ENCODE measurements at regions not wholly inside any gene's neighbourhood (a gene's known extent, or its start where the extent isn't known, plus 50 kb on each side); places are given as distances from the start of the nearest gene placed in this dataset.
"Not testable (repeated sequence)": the region's sequence is repeated elsewhere in the genome, so short reads cannot be mapped to it uniquely, and the experiment has no call there.

DNA sequence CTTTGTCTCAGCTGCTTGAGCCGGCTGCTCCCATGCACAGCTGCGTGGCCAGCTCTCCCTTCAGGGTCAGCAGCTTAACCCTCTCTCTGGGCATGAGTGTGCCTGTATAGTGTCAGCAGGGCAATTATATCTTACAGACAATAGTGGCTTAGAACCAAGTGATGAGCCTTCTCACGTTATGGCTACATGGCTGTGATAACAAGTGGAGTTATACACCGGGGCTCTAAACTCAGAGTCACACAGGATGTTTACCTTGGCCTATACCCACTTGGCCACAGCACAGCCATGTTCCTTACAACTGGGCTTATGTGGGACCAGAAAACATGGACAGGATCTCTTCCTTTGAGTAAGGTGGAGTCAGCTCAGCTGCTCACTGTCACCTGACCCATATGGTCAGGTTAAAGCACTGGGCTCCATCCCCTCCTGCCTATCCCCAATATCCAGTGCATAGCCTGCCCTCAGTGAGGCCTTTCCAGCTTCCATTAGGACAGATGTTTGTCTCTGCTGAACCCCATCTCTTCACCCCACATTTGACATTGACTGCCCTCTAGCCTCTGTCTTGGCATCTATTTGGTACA is 294.2 kb upstream of the NCKAP5 start:
- no peak for ATAC-seq
- Mint-ChIP-seq H3K4me1 (no peaks in the 10 kb centered on the region), H3K27me3 (peaks cover 8% of the 10 kb centered on the region), H3K27ac (no peak overlapping the region), H3K4me3 (no peak overlapping the region), H3K36me3 (no peaks in the 10 kb centered on the region), H3K9me3 (no peaks in the 10 kb centered on the region)

DNA sequence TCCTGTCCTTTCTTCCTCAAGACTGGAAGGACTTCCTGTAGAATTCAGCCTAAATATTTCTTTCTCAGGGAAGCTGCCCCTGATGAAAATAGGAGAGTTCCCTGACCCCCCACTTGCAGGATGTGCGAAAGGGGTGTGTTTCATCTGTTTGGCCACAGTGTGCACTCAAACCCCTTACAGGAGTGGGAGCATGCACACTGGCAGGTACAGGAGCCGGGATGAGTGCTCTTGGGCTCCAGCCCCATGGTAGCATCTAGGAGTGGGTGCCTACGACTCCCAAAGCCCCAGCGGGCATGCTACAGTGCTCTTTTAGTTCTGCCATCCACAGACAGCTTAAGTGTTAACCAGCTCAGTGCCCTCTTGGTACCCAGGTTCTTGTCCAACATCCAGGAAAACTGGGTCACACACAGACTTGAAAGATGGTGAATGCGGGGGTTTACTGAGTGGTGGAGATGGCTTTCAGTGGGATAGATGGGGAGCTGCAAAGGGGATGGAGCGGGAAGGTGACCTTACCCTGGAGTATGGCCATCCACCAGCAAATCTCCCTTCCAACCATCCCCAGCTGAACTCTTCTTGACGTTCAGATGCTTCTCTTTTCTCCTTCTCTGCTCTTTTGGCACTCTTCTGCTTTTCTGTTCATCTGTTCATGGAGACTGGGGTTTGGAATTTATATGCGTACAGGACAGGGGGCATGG is 295.0 kb upstream of the NCKAP5 start:
- Mint-ChIP-seq H3K9me3 (no peaks in the 10 kb centered on the region), H3K36me3 (no peaks in the 10 kb centered on the region), H3K27me3 (peaks cover 8% of the 10 kb centered on the region), H3K4me1 (no peaks in the 10 kb centered on the region), H3K4me3 (no peak overlapping the region), H3K27ac (no peak overlapping the region)
- no peak for ATAC-seq

DNA sequence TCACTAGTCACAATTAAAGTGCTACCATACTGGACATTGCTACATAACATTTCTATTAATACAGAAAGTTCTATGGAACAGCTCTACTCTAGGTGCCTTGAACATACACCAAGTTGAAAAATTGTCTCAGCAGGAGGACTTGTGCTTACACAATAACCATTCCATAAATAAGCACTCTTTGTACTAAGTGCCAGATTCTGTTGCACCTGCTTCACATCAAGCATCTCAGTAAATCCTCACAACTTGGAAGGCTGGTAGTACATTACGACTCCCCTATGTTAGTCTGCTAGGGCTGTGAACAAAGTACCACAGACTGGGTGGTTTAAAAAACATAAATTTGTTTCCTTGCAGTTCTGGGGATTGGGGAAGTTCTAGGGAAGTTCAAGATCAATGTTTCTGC is 296.9 kb upstream of the NCKAP5 start:
- Mint-ChIP-seq H3K27ac (no peak overlapping the region), H3K9me3 (peaks cover 4% of the 10 kb centered on the region)
- ATAC-seq = no peak

DNA sequence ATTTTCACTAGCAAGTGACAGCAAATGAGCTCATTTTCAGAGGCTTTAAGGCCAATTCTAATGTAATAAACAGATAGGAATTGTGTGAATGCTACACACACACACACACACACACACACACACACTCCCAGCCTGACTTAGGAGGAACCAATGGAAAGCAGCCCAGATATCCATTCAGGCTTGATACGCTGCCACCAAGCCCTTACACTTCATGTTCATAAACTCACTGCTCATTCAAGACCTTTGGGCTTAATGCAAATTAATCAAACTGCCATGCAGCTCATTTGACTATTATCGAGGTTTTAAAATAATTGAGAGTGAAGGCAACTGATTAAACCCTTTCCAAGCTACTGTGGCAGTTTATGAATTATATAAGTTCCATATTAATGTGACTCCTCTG is 298.9 kb upstream of the NCKAP5 start:
- ATAC-seq = no peak

More for the DNA sequence above, 296.9 kb upstream of the NCKAP5 start:
- H3K4me3 Mint-ChIP-seq = no peak overlapping the region
- H3K27me3 Mint-ChIP-seq = peaks cover 8% of the 10 kb centered on the region
- H3K4me1 Mint-ChIP-seq = no peaks in the 10 kb centered on the region
- H3K36me3 Mint-ChIP-seq = no peaks in the 10 kb centered on the region

DNA sequence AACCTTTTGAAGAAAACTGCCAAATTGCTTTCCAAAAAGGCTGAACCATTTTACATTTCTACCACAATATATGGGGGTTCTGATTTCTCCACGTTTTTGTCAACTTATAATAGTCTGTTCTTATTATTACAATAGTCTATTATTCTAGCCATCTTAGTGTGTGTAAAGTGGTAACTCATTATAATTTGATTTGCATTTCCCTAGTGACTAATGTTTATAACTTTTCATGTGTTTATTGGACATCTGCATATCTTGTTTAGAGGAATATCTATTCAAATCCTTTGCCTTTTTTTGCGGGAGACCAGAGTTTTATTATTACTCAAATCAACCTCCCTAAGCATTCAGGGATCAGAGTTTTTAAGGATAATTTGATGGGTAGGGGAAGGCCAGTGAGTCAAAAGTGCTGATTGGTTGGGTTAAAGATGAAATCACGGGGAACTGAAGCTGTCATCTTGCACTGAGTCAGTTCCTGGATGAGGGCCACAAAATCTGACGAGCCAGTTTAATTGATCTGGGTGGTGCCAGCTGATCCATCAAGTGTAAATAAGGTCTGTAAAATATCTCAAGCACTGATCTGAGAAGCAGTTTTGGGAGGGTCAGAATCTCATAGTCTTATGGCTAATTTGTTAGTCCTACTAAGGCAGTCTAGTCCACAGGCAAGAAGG is 303.4 kb upstream of the NCKAP5 start:
- H3K27ac Mint-ChIP-seq = no peak overlapping the region
- no peaks in the 10 kb centered on the region for H3K36me3 Mint-ChIP-seq
- peaks cover 4% of the 10 kb centered on the region for H3K9me3 Mint-ChIP-seq
- no peaks in the 10 kb centered on the region for H3K4me1 Mint-ChIP-seq
- H3K4me3 Mint-ChIP-seq = no peak overlapping the region
- H3K27me3 Mint-ChIP-seq = no peaks in the 10 kb centered on the region
- ATAC-seq = no peak

More for the DNA sequence above, 298.9 kb upstream of the NCKAP5 start:
- Mint-ChIP-seq H3K4me3 (no peak overlapping the region), H3K9me3 (peaks cover 4% of the 10 kb centered on the region), H3K36me3 (no peaks in the 10 kb centered on the region), H3K4me1 (no peaks in the 10 kb centered on the region), H3K27me3 (peaks cover 8% of the 10 kb centered on the region), H3K27ac (no peak overlapping the region)

DNA sequence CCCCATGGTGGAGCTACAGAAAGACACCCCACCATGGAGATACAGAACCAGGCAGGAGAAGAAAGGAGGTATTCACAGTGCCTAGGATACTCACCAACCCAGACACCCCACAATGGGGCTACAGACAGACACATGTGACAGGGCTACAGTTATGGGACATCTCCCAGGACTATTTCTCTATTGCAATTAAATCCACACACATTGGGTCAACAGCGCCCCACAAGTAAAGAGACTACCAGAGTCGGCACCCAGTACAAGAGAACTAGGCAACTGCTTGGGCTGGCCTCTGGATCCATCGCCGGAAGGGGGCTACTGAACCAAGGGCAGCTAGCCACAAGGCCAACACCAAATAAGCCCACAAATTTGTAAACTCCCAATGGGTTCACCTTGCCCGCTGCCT is 310.1 kb upstream of the NCKAP5 start:
- no peaks in the 10 kb centered on the region for H3K9me3 Mint-ChIP-seq
- no peak overlapping the region for H3K4me3 Mint-ChIP-seq
- H3K27ac Mint-ChIP-seq = no peak overlapping the region
- peaks cover 6% of the 10 kb centered on the region for H3K36me3 Mint-ChIP-seq
- no peaks in the 10 kb centered on the region for H3K4me1 Mint-ChIP-seq
- H3K27me3 Mint-ChIP-seq = peaks cover 11% of the 10 kb centered on the region
- no peak for ATAC-seq

DNA sequence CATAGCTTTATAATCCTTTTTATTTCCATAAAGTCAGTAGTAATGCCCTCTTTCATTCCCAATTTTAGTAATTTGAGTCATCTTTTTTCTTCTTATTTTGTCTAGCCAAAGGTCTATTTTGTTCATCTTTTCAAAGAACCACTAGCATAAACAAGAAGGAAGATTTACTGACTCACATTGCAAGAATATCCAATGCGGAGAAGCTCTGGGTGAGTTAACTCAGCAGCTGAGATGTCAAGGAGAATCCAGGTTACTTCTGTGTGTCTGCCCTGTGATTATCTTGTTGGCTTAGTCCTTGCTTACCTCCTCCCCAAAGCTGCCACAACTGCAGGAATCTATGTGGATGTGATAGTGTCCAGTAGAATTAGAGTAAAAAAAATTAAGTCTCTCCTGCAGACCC is 311.4 kb upstream of the NCKAP5 start:
- peaks cover 1% of the 10 kb centered on the region for H3K4me1 Mint-ChIP-seq
- H3K9me3 Mint-ChIP-seq = no peaks in the 10 kb centered on the region
- peaks cover 6% of the 10 kb centered on the region for H3K36me3 Mint-ChIP-seq
- no peak overlapping the region for H3K27ac Mint-ChIP-seq
- peaks cover 11% of the 10 kb centered on the region for H3K27me3 Mint-ChIP-seq
- H3K4me3 Mint-ChIP-seq = no peak overlapping the region
- no peak for ATAC-seq

DNA sequence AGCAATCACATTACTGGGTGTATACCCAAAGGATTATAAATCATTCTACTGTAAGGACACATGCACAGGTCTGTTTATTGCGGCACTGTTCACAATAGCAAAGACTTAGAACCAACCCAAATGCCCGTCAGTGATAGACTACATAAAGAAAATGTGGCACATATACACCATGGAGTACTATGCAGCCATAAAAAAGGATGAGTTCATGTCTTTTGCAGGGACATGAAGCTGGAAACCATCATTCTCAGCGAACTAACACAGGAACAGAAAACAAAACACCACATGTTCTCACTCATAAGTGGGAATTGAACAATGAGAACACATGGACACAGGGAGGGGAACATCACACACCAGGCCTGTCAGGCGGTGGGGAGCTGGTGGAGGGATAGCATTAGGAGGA is 313.9 kb upstream of the NCKAP5 start:
- H3K9me3 Mint-ChIP-seq, ATAC-seq, H3K4me3 Mint-ChIP-seq, H3K27ac Mint-ChIP-seq, H3K36me3 Mint-ChIP-seq: not testable (repeated sequence)
- H3K4me1 Mint-ChIP-seq = peaks cover 12% of the 10 kb centered on the region
- H3K27me3 Mint-ChIP-seq = peaks cover 11% of the 10 kb centered on the region

DNA sequence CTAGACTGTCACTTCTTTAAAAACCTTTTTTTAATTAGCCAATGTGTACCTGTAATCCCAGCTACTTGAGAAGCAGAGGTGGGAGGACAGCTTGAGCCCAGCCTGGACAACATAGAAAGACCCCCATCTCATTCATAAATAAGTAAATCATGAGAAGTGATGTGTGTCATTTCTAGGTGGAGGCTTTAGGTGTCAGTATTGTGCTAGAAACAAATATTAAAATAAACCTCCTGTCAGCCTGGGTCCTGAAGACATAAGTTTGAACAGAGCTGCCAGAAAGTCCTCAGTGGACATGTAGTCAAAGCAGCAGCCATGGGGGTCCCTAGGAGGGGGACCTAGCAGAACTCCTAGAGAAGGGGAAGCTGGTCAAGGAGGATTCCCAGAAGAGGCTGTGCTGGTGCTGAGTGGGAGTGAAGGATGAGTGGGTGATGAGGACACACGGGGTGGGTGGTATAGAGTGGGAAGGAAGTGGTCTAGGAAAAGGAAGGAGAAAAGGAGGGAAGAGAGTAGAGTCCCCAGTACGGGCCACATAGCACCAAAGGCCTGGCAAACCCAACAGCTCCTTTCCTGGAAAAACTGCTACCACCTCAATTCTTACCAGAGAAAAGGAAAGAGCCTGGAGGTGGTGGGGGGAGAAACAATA is 316.6 kb upstream of the NCKAP5 start:
- Mint-ChIP-seq H3K4me1 (peaks cover 12% of the 10 kb centered on the region), H3K36me3 (peaks cover 6% of the 10 kb centered on the region), H3K27ac (no peak overlapping the region), H3K4me3 (no peak overlapping the region), H3K9me3 (no peaks in the 10 kb centered on the region), H3K27me3 (peaks cover 11% of the 10 kb centered on the region)
- ATAC-seq = peak; percentile 47

DNA sequence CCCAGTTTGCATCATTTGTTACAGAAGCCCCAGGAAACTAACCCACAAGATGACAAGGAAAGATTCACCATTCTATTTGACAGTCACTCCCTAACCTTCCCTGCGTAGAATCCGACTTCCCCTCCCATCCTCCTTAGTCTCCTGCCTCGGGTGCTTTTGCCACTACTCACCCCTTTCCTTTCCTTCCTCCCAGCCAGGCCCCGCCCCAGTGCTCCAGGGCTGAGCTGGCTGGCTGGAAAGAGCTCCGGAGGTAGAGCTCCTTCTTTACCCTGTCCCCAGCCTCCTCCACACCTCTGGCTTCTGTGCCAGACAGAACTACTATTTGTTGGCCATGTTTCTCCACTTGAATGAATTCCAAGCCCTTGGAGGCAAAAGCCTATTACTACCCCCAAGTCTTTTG is 317.6 kb upstream of the NCKAP5 start:
- H3K27ac Mint-ChIP-seq = no peak overlapping the region
- H3K9me3 Mint-ChIP-seq = no peaks in the 10 kb centered on the region
- H3K36me3 Mint-ChIP-seq = peaks cover 6% of the 10 kb centered on the region
- H3K27me3 Mint-ChIP-seq = peaks cover 11% of the 10 kb centered on the region
- ATAC-seq = no peak
- peaks cover 12% of the 10 kb centered on the region for H3K4me1 Mint-ChIP-seq
- no peak overlapping the region for H3K4me3 Mint-ChIP-seq

DNA sequence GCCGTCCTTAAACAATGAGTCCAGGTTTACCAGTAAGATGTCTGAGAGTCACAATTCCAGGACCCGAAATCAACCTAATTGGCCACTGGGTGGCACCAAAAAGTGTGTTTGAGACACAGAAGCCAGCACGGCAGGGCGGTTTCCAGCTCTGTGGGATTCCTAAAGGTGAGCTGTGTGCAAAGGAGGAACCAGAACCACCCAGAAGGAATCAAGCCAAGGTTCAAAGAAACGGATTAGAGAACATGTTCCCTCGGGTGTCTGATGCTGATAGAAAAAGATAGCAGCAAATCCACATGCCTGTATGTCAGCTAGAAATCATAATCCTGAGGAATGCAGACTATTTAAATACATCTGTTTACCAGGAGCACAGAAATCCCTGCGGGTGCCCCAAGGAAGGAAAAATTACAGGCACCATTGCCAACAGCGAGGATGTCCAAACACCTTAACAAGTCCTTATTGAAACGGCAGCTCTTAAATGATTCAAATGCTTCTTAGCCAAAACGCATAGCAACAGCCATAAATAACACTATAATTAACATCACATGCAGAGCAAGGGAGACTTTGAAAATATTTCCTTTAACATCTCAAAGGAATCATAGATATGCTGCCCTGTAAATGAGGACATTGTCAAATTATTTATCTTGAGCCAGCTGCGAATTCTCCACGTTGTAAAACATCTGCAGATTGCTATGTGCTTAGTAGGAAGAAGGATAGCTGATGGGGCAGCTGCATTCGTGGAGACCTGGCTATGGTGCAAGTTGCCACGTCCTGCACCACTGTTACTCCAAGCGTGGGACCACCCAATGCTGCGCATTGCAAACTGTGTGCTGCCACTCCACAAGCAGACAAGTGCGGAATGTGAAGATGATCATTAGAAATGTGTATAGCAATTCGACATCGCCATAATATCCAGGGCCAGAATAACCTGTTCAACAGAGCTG is 318.7 kb upstream of the NCKAP5 start:
- Mint-ChIP-seq H3K4me3 (no peak overlapping the region), H3K36me3 (no peaks in the 10 kb centered on the region), H3K27me3 (peaks cover 6% of the 10 kb centered on the region), H3K4me1 (peaks cover 12% of the 10 kb centered on the region), H3K9me3 (no peaks in the 10 kb centered on the region), H3K27ac (no peak overlapping the region)
- ATAC-seq = peak; percentile 74

DNA sequence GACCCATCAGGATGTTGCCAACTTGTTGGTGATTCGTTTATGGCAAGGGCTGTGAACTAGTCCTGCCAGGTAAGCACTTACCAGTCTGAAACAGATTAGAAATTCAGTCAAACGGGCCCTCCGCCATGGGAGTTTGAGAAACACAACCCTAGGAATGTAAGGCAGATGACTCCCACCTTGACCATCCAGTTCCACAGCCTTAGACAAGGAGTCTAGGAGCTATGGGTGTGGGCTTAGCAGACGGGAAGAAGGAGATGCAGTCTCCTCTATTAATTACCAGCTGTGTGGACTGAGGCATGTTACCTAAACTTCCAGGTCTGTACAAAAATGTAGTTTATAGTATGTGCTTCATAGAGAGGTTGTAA is 319.4 kb upstream of the NCKAP5 start:
- no peaks in the 10 kb centered on the region for H3K36me3 Mint-ChIP-seq
- no peaks in the 10 kb centered on the region for H3K27me3 Mint-ChIP-seq
- H3K9me3 Mint-ChIP-seq = no peaks in the 10 kb centered on the region
- no peak overlapping the region for H3K27ac Mint-ChIP-seq
- no peak for ATAC-seq
- H3K4me3 Mint-ChIP-seq = no peak overlapping the region
- peaks cover 12% of the 10 kb centered on the region for H3K4me1 Mint-ChIP-seq

DNA sequence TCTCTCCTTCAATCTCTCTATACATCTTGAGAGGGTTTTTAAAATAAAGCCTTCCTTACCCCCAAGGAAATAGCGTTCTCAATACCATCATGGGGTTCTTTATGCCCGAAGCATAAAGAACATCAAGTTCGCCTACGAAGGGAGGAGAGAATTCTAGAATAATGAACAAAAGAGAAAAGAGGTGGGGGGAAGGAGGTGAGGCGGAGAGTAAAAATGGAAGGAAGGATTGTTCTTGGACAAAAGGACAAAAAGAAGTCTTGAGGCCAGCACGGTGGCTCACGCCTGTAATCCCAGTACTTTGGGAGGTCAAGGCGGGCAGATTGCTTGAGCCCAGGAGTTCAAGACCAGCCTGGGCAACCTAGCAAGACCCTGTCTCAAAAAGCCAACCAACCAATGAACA is 319.8 kb upstream of the NCKAP5 start:
- H3K4me3 Mint-ChIP-seq = no peak overlapping the region
- no peak for ATAC-seq
- H3K9me3 Mint-ChIP-seq = no peaks in the 10 kb centered on the region
- no peaks in the 10 kb centered on the region for H3K36me3 Mint-ChIP-seq
- peaks cover 12% of the 10 kb centered on the region for H3K4me1 Mint-ChIP-seq
- H3K27ac Mint-ChIP-seq = no peak overlapping the region
- H3K27me3 Mint-ChIP-seq = no peaks in the 10 kb centered on the region

DNA sequence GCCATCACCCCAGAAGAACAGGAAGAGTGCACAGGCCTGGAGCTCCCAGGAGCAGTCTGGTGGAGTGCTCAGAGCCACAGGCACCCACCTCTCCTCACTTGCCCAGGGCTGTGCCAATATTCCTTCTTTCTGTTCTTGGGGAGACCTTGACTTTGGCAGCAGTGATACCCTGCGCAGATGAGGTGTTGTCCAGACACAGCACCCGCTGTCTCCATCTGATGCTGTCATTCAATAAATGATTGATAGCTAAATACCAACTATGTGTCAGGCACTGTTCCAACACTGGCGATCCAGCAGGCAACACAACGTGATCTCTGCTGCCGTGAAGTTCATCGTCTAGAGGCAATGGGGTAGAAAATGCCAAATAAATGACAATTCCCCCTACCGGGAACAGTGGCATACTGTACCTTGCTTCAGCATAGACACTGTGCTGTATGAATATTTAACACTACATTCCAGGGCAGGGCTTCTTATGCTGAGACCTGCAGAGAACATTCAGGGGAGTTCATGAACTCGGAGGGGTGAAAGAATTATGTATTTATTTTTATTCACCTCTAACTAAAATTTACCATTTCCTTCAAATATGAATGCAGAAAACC is 320.5 kb upstream of the NCKAP5 start:
- H3K4me1 Mint-ChIP-seq = peaks cover 18% of the 10 kb centered on the region
- no peak overlapping the region for H3K27ac Mint-ChIP-seq
- H3K9me3 Mint-ChIP-seq = no peaks in the 10 kb centered on the region
- no peak for ATAC-seq
- H3K36me3 Mint-ChIP-seq = no peaks in the 10 kb centered on the region
- H3K27me3 Mint-ChIP-seq = no peaks in the 10 kb centered on the region
- H3K4me3 Mint-ChIP-seq = no peak overlapping the region

Data from stimulated activated memory B cell treated with anti-CD40 and anti-IgM and Interleukin-4, amounts not matched to agents 10 μg/mL and 1 μg/mL and 100 μg/mL, for 72 hours (primary cell).